Right atrium auricular region (tissue), 2 donors: ENCODE measurements at regions not wholly inside any gene's neighbourhood (a gene's known extent, or its start where the extent isn't known, plus 50 kb on each side); places are given as distances from the start of the nearest gene placed in this dataset.

Source experiments
- DNase-seq: peaks from one replicate; pipeline ENCODE4 v3.0.0-alpha.2; 2019; ENCODE audit warnings: low spot score
- H3K27ac ChIP-seq, 2 donors: fragments of 200-600 bp; sonication (generic); 1 replicate in 1 of 2; 2 replicates in 1 of 2; pipeline ENCODE4 v1.5.1; 2016 to 2019
- H3K27me3 ChIP-seq, 2 donors: fragments of 200-600 bp; sonication (generic); one replicate each; pipeline versions ENCODE4 v1.5.1 to v1.6.0; 2017 to 2019
- H3K36me3 ChIP-seq: fragments of 200-600 bp; sonication (generic); one replicate; pipeline ENCODE4 v1.5.1; 2016
- H3K4me1 ChIP-seq, 2 donors: fragments of 200-600 bp; sonication (generic); one replicate each; pipeline versions ENCODE4 v1.5.1 to v1.6.0; 2017 to 2019
- H3K4me3 ChIP-seq, 2 donors: fragments of 200-600 bp; sonication (generic); 1 replicate in 1 of 2; 2 replicates in 1 of 2; pipeline ENCODE4 v1.5.1; 2017 to 2019; ENCODE audit warnings: mild to moderate bottlenecking in 1 of 2, moderate library complexity in 1 of 2
- H3K9me3 ChIP-seq, 2 donors: fragments of 200-600 bp; sonication (generic); one replicate each; pipeline ENCODE4 v1.5.1; 2019
- TF ChIP-seq, protein P1 (sequence below), 2 donors: fragments of 200-600 bp; sonication (generic); IDR thresholded peaks; one replicate each; pipeline ENCODE4 v1.5.1; 2019; ENCODE audit warnings: antibody characterized with exemption in 2 of 2

DNA sequence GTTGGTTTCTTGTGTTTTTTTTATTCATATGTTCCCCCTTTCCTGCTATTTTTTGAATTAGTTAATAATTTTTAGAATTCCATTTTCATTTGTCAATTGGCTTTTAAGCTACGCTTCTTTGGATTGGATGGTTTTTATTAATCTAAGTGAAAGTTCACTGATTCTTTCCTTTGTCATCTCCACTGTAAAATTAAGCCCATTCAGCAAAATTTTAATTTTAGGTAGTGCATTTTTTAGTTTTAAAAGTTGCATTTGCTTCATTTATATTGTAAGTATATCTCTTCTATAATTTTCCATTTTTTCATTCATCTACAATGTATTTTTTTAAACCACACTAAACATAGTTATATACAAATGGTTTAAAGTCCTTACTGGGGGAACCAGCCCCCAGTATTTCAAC lies 417.3 kb upstream of the HTR2C start:
- Histone ChIP-seq H3K36me3 (no peaks in the 10 kb centered on the region), H3K9me3 (peaks cover 0 to 18% of the 10 kb centered on the region in 2 donors), H3K27ac (no peak overlapping the region), H3K27me3 (no peaks in the 10 kb centered on the region), H3K4me3 (no peak overlapping the region), H3K4me1 (no peaks in the 10 kb centered on the region)
- TF ChIP-seq, protein P1, sequence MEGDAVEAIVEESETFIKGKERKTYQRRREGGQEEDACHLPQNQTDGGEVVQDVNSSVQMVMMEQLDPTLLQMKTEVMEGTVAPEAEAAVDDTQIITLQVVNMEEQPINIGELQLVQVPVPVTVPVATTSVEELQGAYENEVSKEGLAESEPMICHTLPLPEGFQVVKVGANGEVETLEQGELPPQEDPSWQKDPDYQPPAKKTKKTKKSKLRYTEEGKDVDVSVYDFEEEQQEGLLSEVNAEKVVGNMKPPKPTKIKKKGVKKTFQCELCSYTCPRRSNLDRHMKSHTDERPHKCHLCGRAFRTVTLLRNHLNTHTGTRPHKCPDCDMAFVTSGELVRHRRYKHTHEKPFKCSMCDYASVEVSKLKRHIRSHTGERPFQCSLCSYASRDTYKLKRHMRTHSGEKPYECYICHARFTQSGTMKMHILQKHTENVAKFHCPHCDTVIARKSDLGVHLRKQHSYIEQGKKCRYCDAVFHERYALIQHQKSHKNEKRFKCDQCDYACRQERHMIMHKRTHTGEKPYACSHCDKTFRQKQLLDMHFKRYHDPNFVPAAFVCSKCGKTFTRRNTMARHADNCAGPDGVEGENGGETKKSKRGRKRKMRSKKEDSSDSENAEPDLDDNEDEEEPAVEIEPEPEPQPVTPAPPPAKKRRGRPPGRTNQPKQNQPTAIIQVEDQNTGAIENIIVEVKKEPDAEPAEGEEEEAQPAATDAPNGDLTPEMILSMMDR (IDR thresholded peaks at IDR 0.05), result no peak
- no peak for DNase-seq

DNA sequence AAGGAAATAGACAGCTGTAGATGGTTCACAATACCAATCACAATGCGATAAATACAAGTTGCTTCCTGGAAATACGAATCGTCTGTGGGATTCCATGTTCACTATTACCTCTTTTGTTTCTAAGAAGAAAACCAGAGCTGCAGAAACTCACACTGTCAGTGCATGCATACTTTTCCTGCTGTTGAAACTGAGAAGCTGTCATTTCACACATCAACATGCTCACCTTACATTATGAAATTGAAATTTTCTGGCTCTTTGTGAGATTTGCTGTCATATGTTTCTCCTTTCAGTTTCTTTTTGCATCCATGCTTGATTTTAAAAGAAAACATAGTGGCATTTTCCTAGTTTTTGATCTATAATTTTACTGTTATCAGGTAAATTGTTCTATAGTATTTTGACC lies 418.3 kb upstream of the HTR2C start:
- no peak for DNase-seq
- H3K27me3 ChIP-seq, result no peaks in the 10 kb centered on the region
- H3K4me1 ChIP-seq, result no peaks in the 10 kb centered on the region
- peaks cover 0 to 18% of the 10 kb centered on the region in 2 donors for H3K9me3 ChIP-seq
- TF ChIP-seq, protein P1 (IDR thresholded peaks at IDR 0.05), result no peak
- H3K36me3 ChIP-seq, result no peaks in the 10 kb centered on the region
- no peak overlapping the region for H3K4me3 ChIP-seq
- no peak overlapping the region for H3K27ac ChIP-seq

DNA sequence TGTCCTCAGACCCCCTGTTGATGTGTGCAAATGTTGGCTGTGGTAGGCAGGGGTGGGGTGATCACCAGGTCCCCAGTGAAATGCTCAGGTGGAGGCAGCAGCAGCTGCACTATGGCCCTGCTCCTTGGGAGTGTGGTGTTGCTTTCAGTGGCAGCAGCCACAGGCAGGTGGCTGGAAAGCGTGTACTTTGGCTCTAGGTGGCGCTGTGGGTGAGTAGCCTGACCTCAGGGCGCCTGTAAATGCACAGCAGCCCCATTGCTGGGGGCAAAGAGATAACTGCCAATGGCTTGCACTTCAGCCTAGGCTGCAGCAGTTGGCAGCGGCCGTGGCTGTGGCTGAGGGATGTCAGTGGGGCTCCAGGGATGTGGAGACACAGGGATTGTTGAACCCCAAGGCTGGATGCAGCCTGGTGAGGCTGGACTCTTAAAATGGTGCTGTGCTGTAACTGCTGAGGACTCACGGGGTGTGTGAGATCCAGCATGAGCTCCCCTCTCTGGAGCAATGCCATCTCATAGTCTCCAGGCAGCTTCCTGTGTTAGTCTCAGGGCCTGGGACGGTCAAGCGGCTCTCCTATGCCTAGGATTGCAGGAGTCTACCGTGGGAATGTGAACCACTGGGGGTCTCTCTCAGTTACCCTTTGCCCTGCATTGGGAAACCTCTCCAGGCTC lies 421.7 kb upstream of the HTR2C start:
- H3K27ac ChIP-seq, result no peak overlapping the region
- no peaks in the 10 kb centered on the region for H3K27me3 ChIP-seq
- no peaks in the 10 kb centered on the region for H3K4me1 ChIP-seq
- TF ChIP-seq, protein P1 (IDR thresholded peaks at IDR 0.05), result no peak
- peaks cover 0 to 4% of the 10 kb centered on the region in 2 donors for H3K9me3 ChIP-seq
- no peak for DNase-seq
- H3K36me3 ChIP-seq, result no peaks in the 10 kb centered on the region
- H3K4me3 ChIP-seq, result no peak overlapping the region

DNA sequence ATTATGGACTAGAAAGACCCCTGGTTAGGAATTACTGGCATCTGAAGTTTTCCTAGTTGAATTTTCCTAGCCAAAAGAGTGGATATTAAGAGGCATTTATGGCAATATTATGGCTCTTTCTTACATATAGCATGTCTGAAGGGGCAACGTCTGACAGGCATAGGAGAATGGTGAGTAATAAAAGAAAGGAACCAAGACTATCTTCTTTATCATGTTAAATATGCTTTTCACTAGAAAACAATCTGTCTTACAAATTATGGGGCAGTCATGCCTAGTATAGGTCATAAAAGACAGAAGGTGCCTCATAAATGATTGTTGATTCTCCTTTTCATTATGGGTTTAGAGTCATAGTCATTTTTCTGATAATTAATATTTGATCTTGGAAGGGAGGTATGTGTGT lies 431.1 kb upstream of the HTR2C start:
- Histone ChIP-seq H3K27me3 (no peaks in the 10 kb centered on the region), H3K36me3 (no peaks in the 10 kb centered on the region), H3K4me1 (no peaks in the 10 kb centered on the region), H3K9me3 (no peaks in the 10 kb centered on the region), H3K27ac (no peak overlapping the region), H3K4me3 (no peak overlapping the region)
- no peak for DNase-seq
- TF ChIP-seq, protein P1 (IDR thresholded peaks at IDR 0.05), result no peak

DNA sequence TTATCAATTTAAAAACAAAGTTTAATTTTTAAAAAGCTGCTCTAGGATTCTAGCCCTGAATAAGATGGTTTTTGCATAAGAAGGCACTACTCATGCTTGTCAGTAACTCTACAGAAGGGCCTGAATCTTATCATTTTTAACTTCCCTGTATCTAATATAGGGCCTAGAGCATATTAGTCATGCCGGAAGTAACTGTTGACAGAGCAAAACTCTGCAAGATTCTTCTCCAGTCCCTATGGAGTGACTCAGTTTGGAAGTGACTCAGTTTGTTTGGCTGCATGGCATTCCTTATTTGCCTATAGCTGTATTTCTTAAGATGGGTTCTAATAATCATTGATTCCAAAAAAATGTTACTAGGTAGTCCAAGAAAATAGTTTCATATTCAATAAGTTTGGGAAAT lies 431.8 kb upstream of the HTR2C start:
- Histone ChIP-seq H3K4me1 (no peaks in the 10 kb centered on the region), H3K27me3 (no peaks in the 10 kb centered on the region), H3K4me3 (no peak overlapping the region), H3K36me3 (no peaks in the 10 kb centered on the region), H3K9me3 (no peaks in the 10 kb centered on the region), H3K27ac (no peak overlapping the region)
- DNase-seq, result no peak
- TF ChIP-seq, protein P1 (IDR thresholded peaks at IDR 0.05), result no peak

DNA sequence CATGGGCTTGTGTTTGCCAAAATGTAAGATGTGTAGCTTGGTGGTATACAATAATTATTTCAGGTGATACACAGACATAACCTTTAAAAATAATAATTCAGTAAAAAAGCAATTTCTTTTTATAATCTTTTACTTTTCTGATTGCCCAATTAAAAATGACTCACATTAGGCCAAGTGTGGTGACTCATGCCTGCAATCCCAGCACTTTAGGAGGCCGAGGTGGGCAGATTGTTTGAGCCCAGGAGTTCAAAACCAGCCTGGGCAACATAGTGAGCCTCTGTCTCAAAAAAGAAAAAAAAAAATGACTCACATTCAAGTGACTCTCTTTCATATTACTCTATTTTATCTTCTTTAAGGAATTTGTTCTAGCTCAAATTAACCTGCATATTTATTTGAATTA lies 449.4 kb upstream of the HTR2C start:
- Histone ChIP-seq H3K4me1 (no peaks in the 10 kb centered on the region), H3K4me3 (no peak overlapping the region), H3K27ac (no peak overlapping the region), H3K36me3 (no peaks in the 10 kb centered on the region), H3K27me3 (no peaks in the 10 kb centered on the region), H3K9me3 (no peaks in the 10 kb centered on the region)
- TF ChIP-seq, protein P1 (IDR thresholded peaks at IDR 0.05), result no peak
- DNase-seq, result no peak
